ENCODE measurements at regions not wholly inside any gene's neighbourhood (a gene's known extent, or its start where the extent isn't known, plus 50 kb on each side); places are given as distances from the start of the nearest gene placed in this dataset.

GRCh38 chr9:1952001-1952400, 63.1 kb upstream of the SMARCA2 start:
- TF ChIP-seq CTCF (IDR thresholded peaks at IDR 0.05) (no peak), POLR2A (IDR thresholded peaks at IDR 0.05) (no peak), EP300 (IDR thresholded peaks at IDR 0.05; ENCODE audit: low read depth) (no peak)

Data from transverse colon (tissue), 3 donors.